Mucosa of descending colon (tissue), 3 donors: ENCODE measurements at regions not wholly inside any gene's neighbourhood (a gene's known extent, or its start where the extent isn't known, plus 50 kb on each side); places are given as distances from the start of the nearest gene placed in this dataset.

Source experiments
- ATAC-seq: fragments of 200-7000 bp; cut with Tn5 transposase; one replicate; pipeline ENCODE4 v1.9.1; 2020; ENCODE audit warnings: mild to moderate bottlenecking, moderate library complexity
- DNase-seq, 3 donors: peaks; one replicate each; pipeline ENCODE4 v3.0.0-alpha.2; 2020
- H3K36me3 ChIP-seq: fragments of 200-600 bp; one replicate; pipeline ENCODE4 v1.8.0; 2021; ENCODE audit warnings: low read depth, mild to moderate bottlenecking
- H3K4me1 ChIP-seq: fragments of 200-600 bp; one replicate; pipeline ENCODE4 v1.8.0; 2021; ENCODE audit warnings: low read depth, mild to moderate bottlenecking
- H3K4me3 ChIP-seq: fragments of 200-600 bp; one replicate; pipeline ENCODE4 v1.8.0; 2021; ENCODE audit warnings: mild to moderate bottlenecking
- H3K9me3 ChIP-seq: fragments of 200-600 bp; one replicate; pipeline ENCODE4 v1.8.0; 2021; ENCODE audit warnings: mild to moderate bottlenecking
- intact Hi-C, 2 donors: fragments of 100-400 bp; cut with DNase I in 1 of 2; cut with micrococcal nuclease in 1 of 2; formaldehyde crosslinking; loops; one replicate each; pipeline versions ENCODE4 v1.11.0 to v1.11.1; 2022; cut with DNase I, micrococcal nuclease
- TF ChIP-seq, protein P1 (sequence below): fragments of 200-600 bp; IDR thresholded peaks from one replicate; pipeline ENCODE4 v1.8.0; 2022; ENCODE audit warnings: antibody characterized with exemption, mild to moderate bottlenecking
- donor health status: DM: no; HTN: no; CAD: no; lungs with moderate emphysema.
- donor health status: DM: no; HTN: no; CAD: no.
- donor health status: DM: no; HTN: yes; CAD: no.

DNA sequence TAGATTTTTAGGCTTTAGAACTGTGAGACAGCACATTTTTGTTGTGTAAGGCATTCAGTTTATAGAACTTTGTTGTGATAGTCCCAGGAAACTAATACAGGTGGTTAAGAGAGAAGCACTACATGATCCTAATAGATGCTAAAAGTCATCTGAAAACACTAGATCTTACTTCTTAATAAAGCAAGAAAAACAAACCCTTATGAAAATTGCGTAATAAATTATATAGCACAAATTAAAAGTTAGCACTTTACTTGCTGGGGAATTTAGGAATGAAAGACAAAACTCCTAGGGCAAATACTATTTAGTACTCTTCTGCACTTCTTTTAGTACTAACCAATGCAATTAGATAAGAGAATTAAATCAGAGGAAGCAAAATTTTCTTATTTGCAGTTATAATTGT lies 163.3 kb upstream of the SHISA6 start:
- ATAC-seq (no peak), DNase-seq (no peak)
- Histone ChIP-seq H3K36me3 (no peaks in the 10 kb centered on the region), H3K9me3 (no peaks in the 10 kb centered on the region), H3K4me1 (peaks cover 10% of the 10 kb centered on the region), H3K4me3 (no peak overlapping the region)
- TF ChIP-seq, protein P1, sequence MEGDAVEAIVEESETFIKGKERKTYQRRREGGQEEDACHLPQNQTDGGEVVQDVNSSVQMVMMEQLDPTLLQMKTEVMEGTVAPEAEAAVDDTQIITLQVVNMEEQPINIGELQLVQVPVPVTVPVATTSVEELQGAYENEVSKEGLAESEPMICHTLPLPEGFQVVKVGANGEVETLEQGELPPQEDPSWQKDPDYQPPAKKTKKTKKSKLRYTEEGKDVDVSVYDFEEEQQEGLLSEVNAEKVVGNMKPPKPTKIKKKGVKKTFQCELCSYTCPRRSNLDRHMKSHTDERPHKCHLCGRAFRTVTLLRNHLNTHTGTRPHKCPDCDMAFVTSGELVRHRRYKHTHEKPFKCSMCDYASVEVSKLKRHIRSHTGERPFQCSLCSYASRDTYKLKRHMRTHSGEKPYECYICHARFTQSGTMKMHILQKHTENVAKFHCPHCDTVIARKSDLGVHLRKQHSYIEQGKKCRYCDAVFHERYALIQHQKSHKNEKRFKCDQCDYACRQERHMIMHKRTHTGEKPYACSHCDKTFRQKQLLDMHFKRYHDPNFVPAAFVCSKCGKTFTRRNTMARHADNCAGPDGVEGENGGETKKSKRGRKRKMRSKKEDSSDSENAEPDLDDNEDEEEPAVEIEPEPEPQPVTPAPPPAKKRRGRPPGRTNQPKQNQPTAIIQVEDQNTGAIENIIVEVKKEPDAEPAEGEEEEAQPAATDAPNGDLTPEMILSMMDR, result no peak
- intact Hi-C loops, result no loop called here

DNA sequence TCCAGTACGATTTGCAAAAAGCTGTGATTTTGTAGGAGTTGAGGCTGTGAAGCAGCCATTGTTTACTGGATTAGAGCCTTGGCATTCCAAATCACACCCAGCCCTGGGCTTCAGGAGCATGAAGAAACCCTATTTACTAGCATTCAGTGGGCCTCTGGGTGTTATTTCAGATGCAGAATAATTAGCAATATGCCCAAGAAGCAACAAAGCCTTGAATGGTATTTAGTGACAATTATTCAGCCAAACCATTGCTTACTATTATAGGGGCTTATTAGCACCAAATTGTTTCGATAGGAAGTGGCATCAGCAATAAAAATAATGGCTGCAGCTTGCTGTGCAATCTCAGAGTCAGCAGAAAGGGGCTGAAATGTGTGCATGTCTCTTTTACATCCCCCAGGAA lies 166.6 kb upstream of the SHISA6 start:
- TF ChIP-seq, protein P1, result no peak
- intact Hi-C loops, result no loop called here
- H3K4me1 ChIP-seq, result no peaks in the 10 kb centered on the region

DNA sequence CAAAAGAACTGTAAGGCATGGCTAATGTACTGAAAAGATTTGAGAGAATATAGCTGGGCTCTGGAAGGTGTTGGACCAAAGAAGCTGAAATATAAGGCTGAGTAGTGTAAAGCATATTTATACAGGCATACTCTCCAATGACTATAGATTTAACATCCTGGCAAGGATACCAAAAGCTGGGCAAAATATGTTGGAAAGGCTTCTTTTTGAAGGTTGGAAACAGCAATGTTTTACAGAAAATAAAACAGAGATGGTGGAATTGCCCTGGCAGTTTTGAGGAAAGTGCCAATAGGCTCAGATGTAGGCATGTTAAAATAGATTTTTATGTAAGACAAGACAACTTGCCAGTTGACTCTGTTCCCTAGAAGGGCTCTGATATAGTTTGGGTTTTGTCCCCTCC lies 184.1 kb upstream of the SHISA6 start:
- Histone ChIP-seq H3K9me3 (no peaks in the 10 kb centered on the region), H3K4me3 (no peak overlapping the region), H3K4me1 (no peaks in the 10 kb centered on the region), H3K36me3 (no peaks in the 10 kb centered on the region)
- no peak for DNase-seq
- intact Hi-C loops, result no loop called here
- TF ChIP-seq, protein P1, result no peak
- ATAC-seq, result no peak

More for the DNA sequence above, 166.6 kb upstream of the SHISA6 start:
- H3K9me3 ChIP-seq, result no peaks in the 10 kb centered on the region
- no peak overlapping the region for H3K4me3 ChIP-seq
- DNase-seq (no peak), ATAC-seq (no peak)
- no peaks in the 10 kb centered on the region for H3K36me3 ChIP-seq

DNA sequence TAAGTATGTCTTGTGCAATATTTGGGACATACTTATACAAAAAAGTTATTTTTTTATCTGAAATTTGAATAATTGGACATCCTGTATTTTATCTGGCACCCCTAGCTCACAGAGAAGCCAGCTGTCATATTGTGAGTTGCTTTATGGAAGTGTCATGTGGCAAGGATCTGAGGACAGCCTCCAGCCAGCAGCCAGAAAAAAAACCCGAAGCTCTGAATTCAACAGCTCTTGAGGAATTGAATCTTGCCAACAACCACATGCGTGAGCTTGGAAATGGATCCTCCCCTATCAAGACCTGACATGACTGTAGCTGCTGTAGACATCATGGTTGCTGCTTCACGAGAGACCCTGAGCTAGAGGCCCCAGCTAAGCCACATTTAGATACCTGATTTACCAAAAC lies 187.2 kb upstream of the SHISA6 start:
- Histone ChIP-seq H3K4me1 (no peaks in the 10 kb centered on the region), H3K4me3 (no peak overlapping the region), H3K9me3 (no peaks in the 10 kb centered on the region), H3K36me3 (no peaks in the 10 kb centered on the region)
- DNase-seq, result no peak
- TF ChIP-seq, protein P1, result no peak
- intact Hi-C loops, result no loop called here
- no peak for ATAC-seq

DNA sequence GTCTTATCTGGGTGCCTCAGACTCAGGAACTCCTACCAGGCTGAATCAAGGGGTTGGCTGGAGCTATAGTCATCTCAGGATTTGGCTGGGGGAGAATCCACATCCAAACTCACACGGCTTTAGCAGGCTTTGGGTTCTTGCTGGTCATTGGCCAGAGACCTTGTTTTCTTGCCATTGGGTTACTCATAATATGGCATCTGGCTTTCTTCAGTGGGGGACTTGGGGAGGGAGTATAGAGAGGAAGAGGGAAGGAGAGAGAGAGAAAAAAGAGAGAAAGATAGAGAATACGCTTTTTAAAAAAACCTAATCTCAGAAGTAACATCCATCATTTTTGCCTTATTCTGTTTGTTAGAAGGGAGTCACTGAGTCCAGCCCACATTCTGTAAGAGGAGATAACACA lies 191.5 kb upstream of the SHISA6 start:
- H3K36me3 ChIP-seq, result no peaks in the 10 kb centered on the region
- TF ChIP-seq, protein P1, result no peak
- no peak overlapping the region for H3K4me3 ChIP-seq
- ATAC-seq (no peak), DNase-seq (no peak)
- no peaks in the 10 kb centered on the region for H3K4me1 ChIP-seq
- no peaks in the 10 kb centered on the region for H3K9me3 ChIP-seq
- intact Hi-C loops, result no loop called here

DNA sequence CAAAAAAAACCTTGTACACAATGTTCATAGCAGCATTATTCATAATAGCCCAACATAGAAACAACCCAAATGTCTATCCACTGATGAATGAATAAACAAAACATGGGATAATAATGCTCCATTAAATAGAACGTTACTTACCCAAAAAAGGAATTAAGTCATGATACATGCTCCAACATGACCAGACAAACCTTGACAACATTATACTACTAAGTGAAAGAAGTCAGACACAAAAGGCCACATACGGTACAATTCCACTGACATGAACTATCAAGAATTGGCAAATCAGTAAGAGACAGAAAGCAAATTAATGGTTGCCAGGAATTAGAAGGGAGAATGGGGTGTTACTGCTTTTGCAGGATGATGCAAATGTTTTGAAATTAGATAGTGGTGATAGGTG lies 193.8 kb upstream of the SHISA6 start:
- TF ChIP-seq, protein P1, result no peak
- Histone ChIP-seq H3K4me3 (no peak overlapping the region), H3K4me1 (no peaks in the 10 kb centered on the region), H3K9me3 (no peaks in the 10 kb centered on the region), H3K36me3 (no peaks in the 10 kb centered on the region)
- ATAC-seq (no peak), DNase-seq (no peak)
- intact Hi-C loops, result no loop called here
